ENCODE measurements at regions not wholly inside any gene's neighbourhood (a gene's known extent, or its start where the extent isn't known, plus 50 kb on each side); places are given as distances from the start of the nearest gene placed in this dataset.
A peak's percentile ranks its signal among the peaks of the same experiment; 100 is the strongest.

DNA sequence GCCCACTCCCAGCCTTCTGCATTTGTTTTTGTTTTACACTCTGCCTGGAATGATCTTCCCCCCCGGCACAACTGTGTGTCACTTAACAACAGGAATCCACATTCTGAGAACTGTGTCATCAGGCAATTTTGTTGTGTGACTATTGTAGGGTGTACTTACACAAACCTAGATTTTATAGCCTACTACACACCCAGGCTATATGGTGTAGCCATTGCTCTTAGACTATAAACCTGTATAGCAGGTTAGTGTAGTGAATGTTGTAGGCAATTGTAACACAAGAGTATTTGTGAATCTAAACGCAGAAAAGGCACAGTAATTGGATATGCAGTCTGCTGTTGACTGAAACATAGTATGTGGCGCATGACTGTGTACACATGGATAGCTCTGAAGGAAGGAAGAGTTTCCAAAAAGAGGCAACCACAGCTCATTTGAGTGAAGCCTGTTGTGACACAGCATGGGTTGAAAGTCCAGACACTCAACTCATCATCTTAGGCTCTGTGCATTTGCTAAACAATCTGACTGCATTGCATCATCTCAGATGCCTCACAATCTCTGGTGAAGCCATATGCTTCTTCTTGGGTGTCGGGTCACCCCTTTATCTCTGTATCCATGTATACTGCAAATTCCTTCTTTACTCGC lies 506.6 kb upstream of the SPHKAP start:
- Histone ChIP-seq H4K8ac (ENCODE audit: low read depth, low read length) (no peak overlapping the region), H2BK5ac (ENCODE audit: low read depth, low read length, poor library complexity) (no peak overlapping the region), H3K4me2 (ENCODE audit: low read length) (no peak overlapping the region), H3K4me3 (ENCODE audit: low read depth, low read length) (no peak overlapping the region), H4K91ac (ENCODE audit: low read depth, low read length) (no peak overlapping the region), H3K14ac (ENCODE audit: low read length) (no peak overlapping the region), H2BK12ac (ENCODE audit: low read length) (no peak overlapping the region), H3K79me1 (ENCODE audit: low read length) (no peaks in the 10 kb centered on the region), H3K36me3 (ENCODE audit: control insufficient read depth in 1 of 2, insufficient read depth in 2 of 2, low read length in 2 of 2) (no peaks in the 10 kb centered on the region), H4K12ac (ENCODE audit: low read depth, low read length) (no peak overlapping the region), H3K9ac (ENCODE audit: low read length) (no peak overlapping the region), H3K9me3 (ENCODE audit: insufficient read depth, low read depth, low read length) (no peaks in the 10 kb centered on the region), H3K18ac (ENCODE audit: low read length) (no peak overlapping the region), H3K4ac (ENCODE audit: low read depth, low read length) (no peak overlapping the region), H2AFZ (ENCODE audit: insufficient read depth, low read length, poor library complexity) (no peak overlapping the region), H3K23ac (ENCODE audit: low read length) (no peak overlapping the region), H3K27me3 (ENCODE audit: insufficient read depth, low read length) (no peaks in the 10 kb centered on the region), H3K79me2 (ENCODE audit: control insufficient read depth, insufficient read depth, low read length, poor library complexity) (no peaks in the 10 kb centered on the region), H2BK120ac (ENCODE audit: insufficient read depth, low read length, poor library complexity) (no peak overlapping the region), H2AK5ac (ENCODE audit: low read length) (no peak overlapping the region), H3K4me1 (ENCODE audit: control insufficient read depth in 1 of 2, insufficient read depth in 2 of 2, low read length in 2 of 2) (peaks cover 4 to 17% of the 10 kb centered on the region in 2 experiments), H3K27ac (ENCODE audit: low read depth, low read length) (no peak overlapping the region)
- no peak for DNase-seq
- no CpG with 5 or more reads among the region's 5 CpGs for WGBS (ENCODE audit: extremely low coverage, insufficient coverage, insufficient read length)

DNA sequence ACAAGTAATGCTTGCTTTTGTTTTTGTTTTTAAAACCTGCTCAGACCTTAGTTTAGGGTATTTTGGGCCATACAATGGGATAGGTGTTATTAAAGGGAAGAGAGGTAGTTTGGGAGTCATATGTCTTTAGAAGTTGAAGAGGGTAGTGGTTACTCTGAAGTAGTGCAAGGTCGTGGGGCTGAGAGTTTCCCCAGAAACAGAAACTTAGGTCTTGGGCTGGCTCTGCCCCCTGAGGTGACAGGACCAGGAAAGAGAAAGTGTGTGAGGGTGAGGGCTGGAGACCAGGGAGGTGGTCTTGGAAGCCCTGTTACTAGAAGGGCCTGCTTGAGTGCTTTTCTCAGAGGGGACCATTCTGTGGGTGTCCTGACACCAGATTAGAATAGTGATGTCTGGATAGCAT lies 500.5 kb upstream of the SPHKAP start:
- H3K23ac ChIP-seq (ENCODE audit: low read length): no peak overlapping the region
- no peak overlapping the region for H3K9ac ChIP-seq (ENCODE audit: low read length)
- no peak overlapping the region for H2AFZ ChIP-seq (ENCODE audit: insufficient read depth, low read length, poor library complexity)
- no peaks in the 10 kb centered on the region for H3K4me1 ChIP-seq (ENCODE audit: control insufficient read depth in 1 of 2, insufficient read depth in 2 of 2, low read length in 2 of 2)
- H4K8ac ChIP-seq (ENCODE audit: low read depth, low read length): no peak overlapping the region
- H3K27ac ChIP-seq (ENCODE audit: low read depth, low read length): no peak overlapping the region
- no peak overlapping the region for H3K4me3 ChIP-seq (ENCODE audit: low read depth, low read length)
- no peak for DNase-seq
- no peak overlapping the region for H2BK5ac ChIP-seq (ENCODE audit: low read depth, low read length, poor library complexity)
- no peaks in the 10 kb centered on the region for H3K36me3 ChIP-seq (ENCODE audit: control insufficient read depth in 1 of 2, insufficient read depth in 2 of 2, low read length in 2 of 2)
- no CpG with 5 or more reads among the region's 1 CpG for WGBS (ENCODE audit: extremely low coverage, insufficient coverage, insufficient read length)
- H4K12ac ChIP-seq (ENCODE audit: low read depth, low read length): no peak overlapping the region
- no peak overlapping the region for H3K4me2 ChIP-seq (ENCODE audit: low read length)
- H4K91ac ChIP-seq (ENCODE audit: low read depth, low read length): no peak overlapping the region
- no peak overlapping the region for H2BK120ac ChIP-seq (ENCODE audit: insufficient read depth, low read length, poor library complexity)
- H3K27me3 ChIP-seq (ENCODE audit: insufficient read depth, low read length): no peaks in the 10 kb centered on the region
- H2BK12ac ChIP-seq (ENCODE audit: low read length): no peak overlapping the region
- H3K79me1 ChIP-seq (ENCODE audit: low read length): no peaks in the 10 kb centered on the region
- no peak overlapping the region for H2AK5ac ChIP-seq (ENCODE audit: low read length)
- no peak overlapping the region for H3K18ac ChIP-seq (ENCODE audit: low read length)
- H3K14ac ChIP-seq (ENCODE audit: low read length): no peak overlapping the region
- no peaks in the 10 kb centered on the region for H3K79me2 ChIP-seq (ENCODE audit: control insufficient read depth, insufficient read depth, low read length, poor library complexity)
- no peaks in the 10 kb centered on the region for H3K9me3 ChIP-seq (ENCODE audit: insufficient read depth, low read depth, low read length)
- no peak overlapping the region for H3K4ac ChIP-seq (ENCODE audit: low read depth, low read length)

- peak in 1 of 2 donors; percentile 68 for DNase-seq
- no peak overlapping the region for H3K4ac ChIP-seq (ENCODE audit: low read depth, low read length)
- no CpG with 5 or more reads among the region's 5 CpGs for WGBS (ENCODE audit: extremely low coverage, insufficient coverage, insufficient read length)
Measured at GRCh38 chr2:228681426-228681825, 499.9 kb upstream of the SPHKAP start.

GRCh38 chr2:228678110-228678509 lies 496.6 kb upstream of the SPHKAP start:
- Histone ChIP-seq H3K79me2 (ENCODE audit: control insufficient read depth, insufficient read depth, low read length, poor library complexity) (no peaks in the 10 kb centered on the region), H2BK5ac (ENCODE audit: low read depth, low read length, poor library complexity) (no peak overlapping the region), H3K9ac (ENCODE audit: low read length) (no peak overlapping the region), H4K8ac (ENCODE audit: low read depth, low read length) (no peak overlapping the region), H3K9me3 (ENCODE audit: insufficient read depth, low read depth, low read length) (no peaks in the 10 kb centered on the region), H3K27ac (ENCODE audit: low read depth, low read length) (no peak overlapping the region), H3K4me3 (ENCODE audit: low read depth, low read length) (no peak overlapping the region), H2BK12ac (ENCODE audit: low read length) (no peak overlapping the region), H3K14ac (ENCODE audit: low read length) (no peak overlapping the region), H4K91ac (ENCODE audit: low read depth, low read length) (no peak overlapping the region), H4K12ac (ENCODE audit: low read depth, low read length) (no peak overlapping the region), H3K18ac (ENCODE audit: low read length) (no peak overlapping the region), H3K4ac (ENCODE audit: low read depth, low read length) (no peak overlapping the region), H3K79me1 (ENCODE audit: low read length) (no peaks in the 10 kb centered on the region), H2AFZ (ENCODE audit: insufficient read depth, low read length, poor library complexity) (no peak overlapping the region), H3K4me2 (ENCODE audit: low read length) (no peak overlapping the region), H3K36me3 (ENCODE audit: control insufficient read depth in 1 of 2, insufficient read depth in 2 of 2, low read length in 2 of 2) (no peaks in the 10 kb centered on the region), H3K23ac (ENCODE audit: low read length) (no peak overlapping the region), H2BK120ac (ENCODE audit: insufficient read depth, low read length, poor library complexity) (no peak overlapping the region), H3K4me1 (ENCODE audit: control insufficient read depth in 1 of 2, insufficient read depth in 2 of 2, low read length in 2 of 2) (peaks cover 3% of the 10 kb centered on the region in 2 experiments), H3K27me3 (ENCODE audit: insufficient read depth, low read length) (no peaks in the 10 kb centered on the region), H2AK5ac (ENCODE audit: low read length) (no peak overlapping the region)
- no peak for DNase-seq
- no CpG with 5 or more reads among the region's 4 CpGs for WGBS (ENCODE audit: extremely low coverage, insufficient coverage, insufficient read length)

More at GRCh38 chr2:228681426-228681825, 499.9 kb upstream of the SPHKAP start:
- H2BK5ac ChIP-seq (ENCODE audit: low read depth, low read length, poor library complexity): no peak overlapping the region
- no peak overlapping the region for H4K12ac ChIP-seq (ENCODE audit: low read depth, low read length)
- no peak overlapping the region for H3K4me3 ChIP-seq (ENCODE audit: low read depth, low read length)
- H3K27ac ChIP-seq (ENCODE audit: low read depth, low read length): no peak overlapping the region
- H3K4me2 ChIP-seq (ENCODE audit: low read length): no peak overlapping the region
- no peaks in the 10 kb centered on the region for H3K79me1 ChIP-seq (ENCODE audit: low read length)
- H2BK12ac ChIP-seq (ENCODE audit: low read length): no peak overlapping the region
- H3K36me3 ChIP-seq (ENCODE audit: control insufficient read depth in 1 of 2, insufficient read depth in 2 of 2, low read length in 2 of 2): no peaks in the 10 kb centered on the region
- H3K23ac ChIP-seq (ENCODE audit: low read length): no peak overlapping the region
- no peak overlapping the region for H2AK5ac ChIP-seq (ENCODE audit: low read length)
- no peak overlapping the region for H3K18ac ChIP-seq (ENCODE audit: low read length)
- no peak overlapping the region for H3K9ac ChIP-seq (ENCODE audit: low read length)
- H3K79me2 ChIP-seq (ENCODE audit: control insufficient read depth, insufficient read depth, low read length, poor library complexity): no peaks in the 10 kb centered on the region
- no peak overlapping the region for H2AFZ ChIP-seq (ENCODE audit: insufficient read depth, low read length, poor library complexity)
- no peak overlapping the region for H3K14ac ChIP-seq (ENCODE audit: low read length)
- no peaks in the 10 kb centered on the region for H3K9me3 ChIP-seq (ENCODE audit: insufficient read depth, low read depth, low read length)
- H3K27me3 ChIP-seq (ENCODE audit: insufficient read depth, low read length): no peaks in the 10 kb centered on the region
- H2BK120ac ChIP-seq (ENCODE audit: insufficient read depth, low read length, poor library complexity): no peak overlapping the region
- H4K91ac ChIP-seq (ENCODE audit: low read depth, low read length): no peak overlapping the region
- no peaks in the 10 kb centered on the region for H3K4me1 ChIP-seq (ENCODE audit: control insufficient read depth in 1 of 2, insufficient read depth in 2 of 2, low read length in 2 of 2)
- no peak overlapping the region for H4K8ac ChIP-seq (ENCODE audit: low read depth, low read length)

All from trophoblast cell (in vitro differentiated cells and primary cell).